Upper lobe of right lung (tissue), 1 donor: ENCODE measurements at regions not wholly inside any gene's neighbourhood (a gene's known extent, or its start where the extent isn't known, plus 50 kb on each side); places are given as distances from the start of the nearest gene placed in this dataset.
A peak's percentile ranks its signal among the peaks of the same experiment; 100 is the strongest.

Source experiments
- ATAC-seq: fragments of 200-7000 bp; cut with Tn5 transposase; one replicate; pipeline ENCODE4 v1.9.1; 2020; ENCODE audit warnings: mild to moderate bottlenecking, moderate library complexity
- DNase-seq: peaks from one replicate; pipeline ENCODE4 v3.0.0-alpha.2; 2020
- H3K27ac ChIP-seq: fragments of 200-600 bp; one replicate; pipeline ENCODE4 v1.8.0; 2022
- H3K27me3 ChIP-seq: fragments of 200-600 bp; one replicate; pipeline ENCODE4 v1.8.0; 2022; ENCODE audit warnings: mild to moderate bottlenecking
- H3K36me3 ChIP-seq: fragments of 200-600 bp; one replicate; pipeline ENCODE4 v1.8.0; 2022
- H3K4me1 ChIP-seq: fragments of 200-600 bp; one replicate; pipeline ENCODE4 v1.8.0; 2022
- H3K4me3 ChIP-seq: fragments of 200-600 bp; one replicate; pipeline ENCODE4 v1.8.0; 2022; ENCODE audit warnings: mild to moderate bottlenecking
- H3K9me3 ChIP-seq: fragments of 200-600 bp; one replicate; pipeline ENCODE4 v1.8.0; 2022
- intact Hi-C: fragments of 100-400 bp; cut with DNase I; formaldehyde crosslinking; loops from one replicate; pipeline ENCODE4 v1.11.0; 2022
- TF ChIP-seq, protein P1 (sequence below): fragments of 200-600 bp; IDR thresholded peaks from one replicate; pipeline ENCODE4 v1.8.0; 2022; ENCODE audit warnings: antibody characterized with exemption
- donor health status: DM: no; HTN: yes; CAD: no; lungs with severe emphysema.

DNA sequence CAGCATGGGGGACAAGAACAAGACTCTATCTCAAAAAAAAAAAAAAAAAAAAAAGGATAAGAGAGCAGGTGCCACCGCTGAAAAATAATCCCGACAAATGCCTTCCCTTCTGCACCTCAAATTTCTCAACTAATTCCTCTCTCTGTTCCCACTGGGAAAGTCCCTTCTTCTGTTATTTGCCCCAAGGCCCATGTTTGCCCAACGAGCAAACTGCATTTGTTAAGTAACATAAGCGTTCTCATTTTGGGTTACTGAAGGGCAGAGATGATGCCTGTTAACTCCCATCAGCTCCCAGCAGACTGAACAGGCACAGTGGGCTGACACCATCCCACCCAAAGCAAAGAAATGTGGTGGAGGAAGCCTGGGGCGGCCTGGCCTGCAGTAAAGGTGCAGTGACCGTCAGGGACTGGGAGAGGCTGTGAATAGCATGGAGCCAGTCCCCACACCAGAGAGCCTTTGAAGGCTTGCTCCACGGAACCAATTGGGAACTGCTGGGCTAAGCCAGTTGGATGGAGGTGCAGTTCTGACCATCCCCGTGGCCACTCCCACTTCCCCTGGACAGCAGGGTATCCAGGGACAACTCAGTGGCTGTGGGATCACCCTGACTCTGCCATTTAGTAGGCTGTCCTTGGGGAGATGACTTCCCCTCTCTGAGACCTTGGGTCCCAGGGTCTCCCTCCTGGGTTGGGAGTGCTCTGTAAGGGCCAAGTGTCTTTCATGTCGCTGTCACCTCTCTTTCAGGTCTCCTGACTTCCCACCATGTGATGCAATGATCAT, 149.7 kb upstream of the IER5L start:
- DNase-seq (no peak), ATAC-seq (no peak)
- Histone ChIP-seq H3K4me3 (no peak overlapping the region), H3K27me3 (no peaks in the 10 kb centered on the region), H3K9me3 (peaks cover 3% of the 10 kb centered on the region), H3K36me3 (no peaks in the 10 kb centered on the region), H3K4me1 (peaks cover 14% of the 10 kb centered on the region), H3K27ac (no peak overlapping the region)
- TF ChIP-seq, protein P1, sequence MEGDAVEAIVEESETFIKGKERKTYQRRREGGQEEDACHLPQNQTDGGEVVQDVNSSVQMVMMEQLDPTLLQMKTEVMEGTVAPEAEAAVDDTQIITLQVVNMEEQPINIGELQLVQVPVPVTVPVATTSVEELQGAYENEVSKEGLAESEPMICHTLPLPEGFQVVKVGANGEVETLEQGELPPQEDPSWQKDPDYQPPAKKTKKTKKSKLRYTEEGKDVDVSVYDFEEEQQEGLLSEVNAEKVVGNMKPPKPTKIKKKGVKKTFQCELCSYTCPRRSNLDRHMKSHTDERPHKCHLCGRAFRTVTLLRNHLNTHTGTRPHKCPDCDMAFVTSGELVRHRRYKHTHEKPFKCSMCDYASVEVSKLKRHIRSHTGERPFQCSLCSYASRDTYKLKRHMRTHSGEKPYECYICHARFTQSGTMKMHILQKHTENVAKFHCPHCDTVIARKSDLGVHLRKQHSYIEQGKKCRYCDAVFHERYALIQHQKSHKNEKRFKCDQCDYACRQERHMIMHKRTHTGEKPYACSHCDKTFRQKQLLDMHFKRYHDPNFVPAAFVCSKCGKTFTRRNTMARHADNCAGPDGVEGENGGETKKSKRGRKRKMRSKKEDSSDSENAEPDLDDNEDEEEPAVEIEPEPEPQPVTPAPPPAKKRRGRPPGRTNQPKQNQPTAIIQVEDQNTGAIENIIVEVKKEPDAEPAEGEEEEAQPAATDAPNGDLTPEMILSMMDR = no peak
- intact Hi-C loops = no loop called here

DNA sequence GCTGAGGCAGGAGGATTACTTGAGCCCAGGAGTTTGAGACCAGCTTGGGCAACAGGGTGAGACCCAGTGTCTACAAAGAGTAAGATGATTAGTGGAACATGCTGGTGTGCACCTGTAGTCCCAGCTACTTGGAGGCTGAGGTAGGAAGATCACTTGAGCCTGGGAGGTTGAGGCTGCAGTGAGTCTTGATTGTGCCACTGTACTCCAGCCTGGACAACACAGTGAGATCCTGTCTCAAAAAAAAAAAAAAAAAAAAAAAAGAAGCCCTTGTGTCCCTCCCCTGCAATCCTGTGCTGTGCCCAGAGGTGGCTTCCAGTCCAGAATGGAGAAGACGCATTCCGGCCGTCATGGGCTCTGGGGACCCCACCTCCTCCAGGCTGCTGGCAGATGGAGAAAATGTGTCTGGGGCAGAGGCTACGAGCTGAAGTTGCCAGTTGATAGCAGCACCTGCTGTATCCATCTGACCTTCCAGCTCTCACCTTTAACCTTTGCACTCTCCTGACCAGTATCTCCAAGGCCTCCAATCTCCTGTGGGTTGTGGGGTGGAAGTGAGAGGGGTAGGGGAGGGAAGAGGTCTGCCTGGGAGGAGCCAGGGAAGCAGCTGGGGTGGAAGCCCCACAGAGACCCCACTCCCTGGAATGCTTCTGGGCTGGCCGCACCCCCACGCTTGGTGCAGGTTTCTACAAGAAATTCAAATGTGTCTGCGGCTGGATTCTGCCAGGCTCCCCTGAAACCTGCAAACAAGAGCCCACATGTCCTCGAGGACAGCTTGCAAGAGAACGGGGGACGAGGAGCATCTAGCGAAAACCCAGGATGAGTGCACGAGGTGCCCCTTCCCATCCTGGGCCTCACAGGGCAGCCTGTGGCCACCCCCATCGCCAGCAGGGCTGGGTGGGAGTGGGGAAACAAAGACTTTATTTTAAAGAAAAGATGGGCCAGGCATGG, 148.3 kb upstream of the IER5L start:
- Histone ChIP-seq H3K27me3 (no peaks in the 10 kb centered on the region), H3K27ac (no peak overlapping the region), H3K9me3 (peaks cover 3% of the 10 kb centered on the region), H3K4me1 (peaks cover 20% of the 10 kb centered on the region), H3K4me3 (no peak overlapping the region), H3K36me3 (no peaks in the 10 kb centered on the region)
- intact Hi-C loops = no loop called here
- no peak for ATAC-seq
- no peak for DNase-seq
- TF ChIP-seq, protein P1 = no peak

DNA sequence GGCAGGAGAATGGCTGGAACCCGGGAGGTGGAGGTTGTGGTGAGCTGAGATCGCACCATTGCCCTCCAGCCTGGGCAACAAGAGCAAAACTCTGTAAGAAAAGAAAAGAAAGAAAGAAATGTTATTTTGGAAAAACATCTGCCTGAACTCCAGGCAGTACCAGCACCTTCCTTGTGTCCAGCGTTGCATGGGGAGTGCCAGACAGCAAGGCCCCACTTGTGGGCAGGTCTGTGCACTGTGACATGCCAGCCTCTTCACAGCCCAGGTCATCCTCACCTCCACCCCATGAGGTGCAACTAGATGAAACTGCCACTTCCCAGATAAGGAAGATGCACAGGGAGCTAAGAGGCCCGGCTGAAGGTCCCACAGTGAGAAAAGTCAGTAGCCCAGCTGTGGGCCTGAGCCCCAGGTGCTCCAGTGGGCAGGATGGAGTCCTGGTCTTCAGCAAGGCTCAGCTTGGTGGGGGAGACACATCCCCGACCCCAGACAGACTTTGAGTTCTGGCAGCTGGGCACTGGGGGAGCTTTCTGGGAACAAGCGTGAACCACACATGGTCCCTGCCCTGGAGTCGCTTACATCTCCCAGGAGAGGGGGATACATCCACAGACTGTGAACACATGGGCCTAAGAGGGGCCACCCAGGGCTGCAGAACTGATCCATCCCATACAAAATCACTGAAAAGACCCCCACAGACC, 146.9 kb upstream of the IER5L start:
- peaks cover 32% of the 10 kb centered on the region for H3K4me1 ChIP-seq
- intact Hi-C loops = no loop called here

DNA sequence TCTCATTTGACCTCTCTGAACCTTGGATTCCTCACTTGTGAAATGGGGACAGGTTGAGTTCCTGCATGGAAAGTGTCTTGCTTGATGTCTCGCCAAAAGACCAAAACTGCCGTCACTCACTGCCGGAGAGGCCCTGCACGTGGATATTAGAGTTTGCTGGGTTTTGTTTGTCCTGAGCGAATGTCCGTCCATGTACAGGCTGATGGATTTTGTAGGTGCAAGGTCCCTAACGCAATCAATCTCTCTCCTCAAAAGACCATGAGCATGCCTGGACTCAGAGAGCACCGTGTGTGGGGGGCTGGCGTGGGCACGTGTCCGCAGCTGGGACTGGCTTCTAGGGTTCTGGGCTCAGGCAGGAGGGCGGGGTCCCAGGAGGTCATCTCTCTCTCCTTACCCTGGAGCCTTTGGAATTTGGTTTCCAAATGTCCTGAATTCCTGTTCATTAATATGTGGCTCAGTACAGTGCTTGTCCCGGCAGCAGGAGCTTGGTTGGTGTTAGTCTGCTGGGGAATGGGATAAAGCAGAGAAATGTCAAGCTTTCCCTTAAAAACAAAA, 146.0 kb upstream of the IER5L start:
- Histone ChIP-seq H3K4me1 (peaks cover 41% of the 10 kb centered on the region), H3K36me3 (no peaks in the 10 kb centered on the region), H3K27ac (peak overlapping the region; percentile 17), H3K27me3 (no peaks in the 10 kb centered on the region), H3K9me3 (no peaks in the 10 kb centered on the region), H3K4me3 (no peak overlapping the region)
- intact Hi-C loops = no loop called here
- peak; percentile 42 for DNase-seq
- TF ChIP-seq, protein P1 = no peak
- ATAC-seq = no peak

More for the DNA sequence above, 146.9 kb upstream of the IER5L start:
- TF ChIP-seq, protein P1 = no peak
- Histone ChIP-seq H3K9me3 (no peaks in the 10 kb centered on the region), H3K36me3 (no peaks in the 10 kb centered on the region), H3K4me3 (no peak overlapping the region), H3K27ac (no peak overlapping the region), H3K27me3 (no peaks in the 10 kb centered on the region)
- DNase-seq (peak; percentile 52), ATAC-seq (no peak)

DNA sequence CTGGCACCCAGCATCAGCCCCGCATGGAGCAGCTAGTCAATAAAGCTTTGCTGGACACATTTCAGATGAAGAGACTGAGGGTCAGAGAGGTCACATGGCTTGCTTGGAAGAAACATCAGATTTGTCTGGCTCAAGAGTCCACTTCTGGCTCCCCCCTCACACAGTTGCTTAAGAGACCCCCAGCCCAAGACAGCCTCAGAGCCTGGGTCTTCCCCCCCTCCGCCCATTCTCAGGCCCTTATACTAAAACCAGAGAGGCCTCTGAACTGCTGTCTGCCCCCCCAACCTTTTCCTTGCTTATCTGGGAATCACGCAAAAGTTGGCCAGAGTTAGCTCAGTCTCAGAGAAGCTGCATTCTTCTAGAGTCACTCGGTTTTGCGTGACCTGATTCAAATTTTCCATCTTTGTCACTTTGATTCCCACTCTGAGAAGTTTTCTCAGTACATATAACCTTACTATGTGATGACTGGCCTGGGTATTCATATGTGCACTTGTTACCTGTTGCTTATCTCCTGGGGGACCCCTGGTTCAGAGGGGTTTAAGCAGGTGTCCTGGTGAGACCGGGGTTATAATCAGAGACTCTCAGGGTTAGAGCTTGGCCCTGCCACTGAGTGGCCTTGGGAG, 145.4 kb upstream of the IER5L start:
- no peak for DNase-seq
- no peaks in the 10 kb centered on the region for H3K9me3 ChIP-seq
- intact Hi-C loops = no loop called here
- no peaks in the 10 kb centered on the region for H3K36me3 ChIP-seq
- no peak overlapping the region for H3K4me3 ChIP-seq
- H3K27me3 ChIP-seq = no peaks in the 10 kb centered on the region
- ATAC-seq = no peak
- TF ChIP-seq, protein P1 = no peak
- peak overlapping the region; percentile 17 for H3K27ac ChIP-seq
- peaks cover 42% of the 10 kb centered on the region for H3K4me1 ChIP-seq
